IMR-90 (cell line): ENCODE measurements at regions not wholly inside any gene's neighbourhood (a gene's known extent, or its start where the extent isn't known, plus 50 kb on each side); places are given as distances from the start of the nearest gene placed in this dataset.

ENCODE experiments used
- ATAC-seq: fragments of 200-7000 bp; cut with Tn5 transposase; 2 replicates; pipeline ENCODE4 v1.9.1; 2020; ENCODE audit warnings: low read depth, mild to moderate bottlenecking, moderate library complexity
- BruUV-seq: library from RNA; stranded (reverse); fragments of 400-500 nt; replicated peaks from 2 replicates; lab custom pipeline; 2021; lab: Mats Ljungman, UMichigan
- CTCF ChIA-PET: fragments of 300-600 bp; formaldehyde crosslinking; extraction: SDS; loops from one replicate; lab custom pipeline; 2021; ENCODE audit warnings: antibody characterized with exemption; lab: Yijun Ruan, JAX
- POLR2A ChIA-PET: fragments of 300-600 bp; sonication (Branson Sonifier 250); formaldehyde crosslinking; loops from one replicate; lab custom pipeline; 2022; ENCODE audit warnings: antibody characterized with exemption; ENCODE audit not compliant: unreplicated experiment; lab: Charles Lee
- DNase-seq: peaks from one replicate; pipeline ENCODE4 v3.0.0; 2013
- H2AFZ ChIP-seq: replicated peaks from 2 replicates; pipeline ENCODE3; 2013; ENCODE audit warnings: low read length, mild to moderate bottlenecking; ENCODE audit not compliant: poor library complexity
- H2AK5ac ChIP-seq: 2 replicates; pipeline ENCODE4 v1.6.1; 2013; ENCODE audit warnings: low read depth, low read length, inconsistent platforms
- H2AK9ac ChIP-seq: replicated peaks from 2 replicates; pipeline ENCODE3; 2013; ENCODE audit warnings: mild to moderate bottlenecking, low read depth, low read length, moderate library complexity; ENCODE audit not compliant: poor library complexity
- H2BK120ac ChIP-seq: 2 replicates; pipeline ENCODE4 v1.6.1; 2013; ENCODE audit warnings: low read depth, low read length, inconsistent platforms
- H2BK15ac ChIP-seq: 3 replicates; pipeline ENCODE4 v1.6.1; 2013; ENCODE audit warnings: low read depth, low read length, inconsistent platforms
- H2BK20ac ChIP-seq: 2 replicates; pipeline ENCODE4 v1.6.1; 2013; ENCODE audit warnings: low read depth, mild to moderate bottlenecking, inconsistent platforms, low read length, moderate library complexity
- H2BK5ac ChIP-seq: 2 replicates; pipeline ENCODE4 v1.6.1; 2013; ENCODE audit warnings: mild to moderate bottlenecking, low read depth, low read length, inconsistent platforms; ENCODE audit not compliant: poor library complexity, severe bottlenecking
- H3K14ac ChIP-seq: replicated peaks from 2 replicates; pipeline ENCODE4 v1.6.1; 2013; ENCODE audit warnings: low read depth, low read length, inconsistent platforms
- H3K18ac ChIP-seq: 2 replicates; pipeline ENCODE4 v1.6.1; 2013; ENCODE audit warnings: low read depth, low read length, control low read depth
- H3K23ac ChIP-seq: 2 replicates; pipeline ENCODE4 v1.6.1; 2013; ENCODE audit warnings: low read depth, low read length, inconsistent platforms
- H3K27ac ChIP-seq: 2 replicates; pipeline ENCODE4 v1.5.1; 2013; ENCODE audit warnings: mild to moderate bottlenecking, control low read depth, low read length; ENCODE audit not compliant: insufficient read depth
- H3K27me3 ChIP-seq: 2 replicates; pipeline ENCODE4 v1.6.1; 2013; ENCODE audit warnings: low read length; ENCODE audit not compliant: control insufficient read depth, insufficient read depth
- H3K36me3 ChIP-seq: 2 replicates; pipeline ENCODE4 v1.6.1; 2013; ENCODE audit warnings: low read length, mixed read lengths; ENCODE audit not compliant: control insufficient read depth, insufficient read depth
- H3K4ac ChIP-seq: 2 replicates; pipeline ENCODE4 v1.6.1; 2013; ENCODE audit warnings: low read depth, low read length, inconsistent platforms
- H3K4me1 ChIP-seq: 2 replicates; pipeline ENCODE4 v1.6.1; 2013; ENCODE audit warnings: low read length, mixed read lengths; ENCODE audit not compliant: control insufficient read depth, insufficient read depth
- H3K4me2 ChIP-seq: 2 replicates; pipeline ENCODE4 v1.6.1; 2013; ENCODE audit warnings: low read depth, mild to moderate bottlenecking, control low read depth, low read length, moderate library complexity
- H3K4me3 ChIP-seq: 2 replicates; pipeline ENCODE4 v1.5.1; 2013; ENCODE audit warnings: low read depth, mild to moderate bottlenecking, control low read depth, low read length, moderate library complexity; ENCODE audit not compliant: insufficient read depth
- H3K56ac ChIP-seq: 2 replicates; pipeline ENCODE4 v1.6.1; 2013; ENCODE audit warnings: low read length, inconsistent platforms; ENCODE audit not compliant: insufficient read depth; ENCODE audit errors: extremely low read depth
- H3K79me1 ChIP-seq, 2 experiments: 2 replicates each; pipeline ENCODE4 v1.6.1; 2013; ENCODE audit warnings: low read length in 2 of 2, inconsistent platforms in 1 of 2, low read depth in 1 of 2
- H3K9ac ChIP-seq: 2 replicates; pipeline ENCODE4 v1.6.1; 2013; ENCODE audit warnings: low read depth, low read length, control low read depth
- H3K9me1 ChIP-seq: 2 replicates; pipeline ENCODE4 v1.6.1; 2013; ENCODE audit warnings: low read length, inconsistent platforms; ENCODE audit not compliant: insufficient read depth
- H3K9me3 ChIP-seq: 2 replicates; pipeline ENCODE4 v1.6.1; 2013; ENCODE audit warnings: low read length; ENCODE audit not compliant: control insufficient read depth, insufficient read depth
- H4K20me1 ChIP-seq: 2 replicates; pipeline ENCODE4 v1.6.1; 2013; ENCODE audit warnings: low read length, inconsistent platforms; ENCODE audit not compliant: insufficient read depth
- H4K5ac ChIP-seq: 2 replicates; pipeline ENCODE4 v1.6.1; 2013; ENCODE audit warnings: mild to moderate bottlenecking, low read depth, low read length, control low read depth
- H4K8ac ChIP-seq, 2 experiments: 2 replicates each; pipeline ENCODE4 v1.6.1; 2013; ENCODE audit warnings: low read depth in 2 of 2, low read length in 2 of 2, control low read depth in 1 of 2, inconsistent platforms in 1 of 2
- H4K91ac ChIP-seq: 2 replicates; pipeline ENCODE4 v1.6.1; 2013; ENCODE audit warnings: low read depth, low read length, inconsistent platforms; ENCODE audit not compliant: insufficient read depth
- CHD1 ChIP-seq: IDR thresholded peaks from 2 replicates; pipeline ENCODE4 v1.6.1; 2012; ENCODE audit warnings: low read depth, low read length, improper control_type of control experiment
- RCOR1 ChIP-seq: IDR thresholded peaks from 2 replicates; pipeline ENCODE4 v1.6.1; 2012; ENCODE audit warnings: mild to moderate bottlenecking, low read length, improper control_type of control experiment; ENCODE audit not compliant: insufficient replicate concordance
- RFX5 ChIP-seq: IDR thresholded peaks from 2 replicates; pipeline ENCODE4 v1.8.0; 2012; ENCODE audit warnings: low read depth, mild to moderate bottlenecking, low read length, moderate library complexity
- SMC3 ChIP-seq: fragments of 150-350 bp; IDR thresholded peaks from 2 replicates; pipeline ENCODE4 v1.6.1; 2016; ENCODE audit warnings: low read depth, mild to moderate bottlenecking, antibody characterized with exemption, low read length, moderate library complexity
- WGBS, 2 experiments: methylation state at CpG; one replicate each; pipeline versions ENCODE4 v1.1.5 to v1.1.7; 2013; ENCODE audit warnings: missing lambda C conversion rate in 2 of 2; ENCODE audit not compliant: insufficient read length in 1 of 2; ENCODE audit errors: extremely low coverage in 2 of 2; 5-methylcytosine and 5-hydroxymethylcytosine counted together
- dilution Hi-C: fragments of 300-500 bp; cut with HindIII; formaldehyde crosslinking; loops from one replicate; pipeline ENCODE4 v1.14.3; 2018; ENCODE audit warnings: low sequenced_read_pairs; ENCODE audit not compliant: unreplicated experiment
- in situ Hi-C: fragments of 300-500 bp; cut with MboI; formaldehyde crosslinking; loops from 3 replicates; pipeline ENCODE4 v1.14.3; 2019; ENCODE audit warnings: low sequenced_read_pairs, inconsistent platforms, mixed read lengths
- intact Hi-C: fragments of 100-400 bp; cut with micrococcal nuclease; formaldehyde crosslinking; loops from 2 replicates; pipeline ENCODE4 v1.10.0; 2022

GRCh38 chr15:81894061-81894460 is 151.8 kb downstream of the MEX3B start:
- Histone ChIP-seq H3K79me1 (no peaks in the 10 kb centered on the region), H2BK15ac (no peak overlapping the region; the same call in 2 of the 3 replicates), H3K27ac (no peak overlapping the region), H3K4me1 (peaks cover 10% of the 10 kb centered on the region), H3K4ac (no peak overlapping the region), H2AK9ac (no peak overlapping the region), H4K20me1 (no peaks in the 10 kb centered on the region), H2BK20ac (no peak overlapping the region), H4K5ac (no peak overlapping the region), H2AFZ (no peak overlapping the region), H3K36me3 (no peaks in the 10 kb centered on the region), H3K4me3 (no peak overlapping the region), H3K18ac (no peak overlapping the region), H2AK5ac (no peak overlapping the region), H3K14ac (no peak overlapping the region), H3K23ac (no peak overlapping the region), H3K9me1 (peaks cover 9% of the 10 kb centered on the region), H3K4me2 (no peak overlapping the region), H4K8ac (no peak overlapping the region), H3K56ac (no peak overlapping the region), H3K27me3 (no peaks in the 10 kb centered on the region), H4K91ac (no peak overlapping the region; the same call in 1 of the 2 replicates), H2BK120ac (0 out of 2 replicates have a peak overlapping the region, but pooled peaks have one; percentile 34), H2BK5ac (no peak overlapping the region), H3K9me3 (no peaks in the 10 kb centered on the region), H3K9ac (no peak overlapping the region)
- DNase-seq, result no peak
- CTCF ChIA-PET, result no interaction called here
- ATAC-seq, result no peak
- BruUV-seq, result no TSS peak
- intact Hi-C loops (no loop called here), in situ Hi-C loops (loop anchor here (10.0 kb wide), 1 partner anchor 151 kb away; the partner anchor contains the start of gene MEX3B), dilution Hi-C loops (no loop called here)
- no peak for TF ChIP-seq SMC3
- no peak for TF ChIP-seq RCOR1
- no peak for TF ChIP-seq RFX5
- no peak for TF ChIP-seq CHD1
- WGBS, 2 experiments, result no CpG with 5 or more reads among the region's 3 CpGs
- POLR2A ChIA-PET, result no interaction called here
